HEK293T (cell line): ENCODE measurements at regions not wholly inside any gene's neighbourhood (a gene's known extent, or its start where the extent isn't known, plus 50 kb on each side); places are given as distances from the start of the nearest gene placed in this dataset.

Experiments
- CTCF ChIA-PET: fragments of 350-600 bp; formaldehyde crosslinking; extraction: SDS; loops from one replicate; lab custom pipeline; 2021; ENCODE audit warnings: antibody characterized with exemption, inconsistent platforms; lab: Yijun Ruan, JAX
- POLR2A ChIA-PET: fragments of 350-600 bp; formaldehyde crosslinking; extraction: SDS; loops from one replicate; lab custom pipeline; 2020; ENCODE audit warnings: antibody characterized with exemption, inconsistent platforms; lab: Yijun Ruan, JAX
- DNase-seq: peaks from one replicate; pipeline ENCODE4 v3.0.0; 2012; ENCODE audit warnings: mixed read lengths; ENCODE audit errors: extremely low spot score
- ARNT ChIP-seq: fragments of 450-650 bp; IDR thresholded peaks from 2 replicates; pipeline ENCODE4 v1.6.1; 2017; ENCODE audit warnings: mild to moderate bottlenecking
- BHLHE40 ChIP-seq: fragments of 450-650 bp; IDR thresholded peaks from 2 replicates; pipeline ENCODE4 v1.6.1; 2016; ENCODE audit warnings: mild to moderate bottlenecking, moderate library complexity, borderline replicate concordance
- CTBP1 ChIP-seq: fragments of 450-650 bp; IDR thresholded peaks from 2 replicates; pipeline ENCODE4 v1.6.1; 2016; ENCODE audit warnings: borderline replicate concordance
- ELF4 ChIP-seq: fragments of 450-650 bp; IDR thresholded peaks from 2 replicates; pipeline ENCODE4 v1.6.1; 2017; ENCODE audit warnings: antibody characterized with exemption
- FOXA1 ChIP-seq: fragments of 450-650 bp; IDR thresholded peaks from 2 replicates; pipeline ENCODE4 v1.6.1; 2016; ENCODE audit warnings: mild to moderate bottlenecking
- FOXK2 ChIP-seq: fragments of 450-650 bp; IDR thresholded peaks from 2 replicates; pipeline ENCODE4 v1.6.1; 2016; ENCODE audit warnings: mild to moderate bottlenecking
- FOXM1 ChIP-seq: fragments of 450-650 bp; IDR thresholded peaks from 2 replicates; pipeline ENCODE4 v1.6.1; 2017; ENCODE audit warnings: mild to moderate bottlenecking, borderline replicate concordance
- HDGF ChIP-seq: fragments of 450-650 bp; IDR thresholded peaks from 2 replicates; pipeline ENCODE4 v1.6.1; 2017; ENCODE audit warnings: antibody characterized with exemption, borderline replicate concordance
- L3MBTL2 ChIP-seq: fragments of 450-650 bp; conservative IDR thresholded peaks from 2 replicates; pipeline ENCODE4 v1.6.1; 2016; ENCODE audit warnings: mild to moderate bottlenecking
- LEF1 ChIP-seq: fragments of 450-650 bp; IDR thresholded peaks from 2 replicates; pipeline ENCODE4 v1.6.1; 2017; ENCODE audit warnings: mild to moderate bottlenecking, borderline replicate concordance
- NFRKB ChIP-seq: fragments of 450-650 bp; IDR thresholded peaks from 2 replicates; pipeline ENCODE4 v1.6.1; 2016; ENCODE audit warnings: mild to moderate bottlenecking, moderate library complexity
- SP1 ChIP-seq: fragments of 450-650 bp; IDR thresholded peaks from 2 replicates; pipeline ENCODE4 v1.6.1; 2017
- SUZ12 ChIP-seq: fragments of 450-650 bp; IDR thresholded peaks from 2 replicates; pipeline ENCODE4 v1.6.1; 2016; ENCODE audit warnings: mild to moderate bottlenecking
- TARDBP ChIP-seq: fragments of 450-650 bp; IDR thresholded peaks from 2 replicates; pipeline ENCODE4 v1.6.1; 2016
- ZNF384 ChIP-seq: fragments of 450-650 bp; IDR thresholded peaks from 2 replicates; pipeline ENCODE4 v1.6.1; 2016
- TF ChIP-seq, protein P1 (sequence below): fragments of 450-650 bp; IDR thresholded peaks from 2 replicates; pipeline ENCODE4 v1.6.1; 2016

DNA sequence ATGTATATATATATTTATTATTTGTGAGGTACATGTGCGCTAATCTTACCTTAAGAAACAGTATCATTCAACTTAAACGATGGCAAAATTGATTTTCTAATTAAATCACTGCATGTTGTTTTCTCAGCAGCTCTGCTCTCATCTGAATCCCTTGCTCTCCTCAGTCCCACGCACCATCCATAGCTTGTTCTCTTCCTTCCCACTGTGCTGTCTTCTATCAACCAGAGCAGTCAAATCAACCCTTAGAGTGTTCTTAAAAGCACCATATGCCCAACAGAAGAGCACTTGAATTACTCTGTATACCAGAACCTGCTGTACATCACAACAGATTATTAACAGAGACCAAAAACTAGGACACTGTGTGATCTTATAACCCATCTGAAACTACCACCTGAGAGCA, 209.4 kb upstream of the G2E3 start:
- CTCF ChIA-PET = no interaction called here
- TF ChIP-seq, protein P1, sequence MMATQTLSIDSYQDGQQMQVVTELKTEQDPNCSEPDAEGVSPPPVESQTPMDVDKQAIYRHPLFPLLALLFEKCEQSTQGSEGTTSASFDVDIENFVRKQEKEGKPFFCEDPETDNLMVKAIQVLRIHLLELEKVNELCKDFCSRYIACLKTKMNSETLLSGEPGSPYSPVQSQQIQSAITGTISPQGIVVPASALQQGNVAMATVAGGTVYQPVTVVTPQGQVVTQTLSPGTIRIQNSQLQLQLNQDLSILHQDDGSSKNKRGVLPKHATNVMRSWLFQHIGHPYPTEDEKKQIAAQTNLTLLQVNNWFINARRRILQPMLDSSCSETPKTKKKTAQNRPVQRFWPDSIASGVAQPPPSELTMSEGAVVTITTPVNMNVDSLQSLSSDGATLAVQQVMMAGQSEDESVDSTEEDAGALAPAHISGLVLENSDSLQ = no peak
- TF ChIP-seq BHLHE40 (no peak), FOXA1 (no peak), ARNT (no peak), SUZ12 (no peak), ELF4 (no peak), FOXM1 (no peak)
- POLR2A ChIA-PET = no interaction called here
- DNase-seq = no peak

DNA sequence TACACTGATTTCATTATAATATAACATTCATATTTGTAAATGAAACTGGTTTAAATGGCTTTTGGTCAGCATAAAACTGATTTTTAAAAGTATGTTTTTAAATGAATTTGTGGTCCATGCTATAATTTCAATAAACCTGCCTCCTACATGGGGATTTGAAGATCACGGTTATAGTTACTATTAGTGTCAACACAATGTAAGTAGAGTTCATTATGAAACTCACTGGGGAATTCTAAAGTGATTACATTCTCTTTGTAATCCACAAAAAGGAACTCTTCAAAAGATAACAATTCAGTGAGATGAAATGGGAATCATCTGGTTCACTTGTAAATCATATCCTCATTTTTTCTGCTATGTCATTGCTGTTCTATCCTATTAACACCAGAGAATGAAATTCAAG, 204.5 kb upstream of the G2E3 start:
- TF ChIP-seq LEF1 (no peak), FOXA1 (no peak), L3MBTL2 (no peak), ARNT (no peak), ZNF384 (no peak), FOXM1 (no peak), TARDBP (no peak), BHLHE40 (no peak), HDGF (no peak), NFRKB (no peak), CTBP1 (no peak), FOXK2 (no peak), SP1 (no peak), SUZ12 (no peak), ELF4 (no peak)
- TF ChIP-seq, protein P1 = no peak
- ChIA-PET POLR2A (no interaction called here), CTCF (no interaction called here)
- no peak for DNase-seq

- CTCF ChIA-PET = no interaction called here
- POLR2A ChIA-PET = no interaction called here
- no peak for DNase-seq
- TF ChIP-seq FOXM1 = no peak
- TF ChIP-seq ZNF384 = no peak
- no peak for TF ChIP-seq ARNT
- no peak for TF ChIP-seq TARDBP
- no peak for TF ChIP-seq SUZ12
- TF ChIP-seq HDGF = no peak
- TF ChIP-seq L3MBTL2 = no peak
- TF ChIP-seq BHLHE40 = no peak
- TF ChIP-seq, protein P1 = no peak
- no peak for TF ChIP-seq LEF1
- no peak for TF ChIP-seq ELF4
- no peak for TF ChIP-seq FOXA1
- TF ChIP-seq SP1 = no peak
- no peak for TF ChIP-seq FOXK2
- TF ChIP-seq CTBP1 = no peak
Observed at GRCh38 chr14:30355431-30355913, 203.5 kb upstream of the G2E3 start.

DNA sequence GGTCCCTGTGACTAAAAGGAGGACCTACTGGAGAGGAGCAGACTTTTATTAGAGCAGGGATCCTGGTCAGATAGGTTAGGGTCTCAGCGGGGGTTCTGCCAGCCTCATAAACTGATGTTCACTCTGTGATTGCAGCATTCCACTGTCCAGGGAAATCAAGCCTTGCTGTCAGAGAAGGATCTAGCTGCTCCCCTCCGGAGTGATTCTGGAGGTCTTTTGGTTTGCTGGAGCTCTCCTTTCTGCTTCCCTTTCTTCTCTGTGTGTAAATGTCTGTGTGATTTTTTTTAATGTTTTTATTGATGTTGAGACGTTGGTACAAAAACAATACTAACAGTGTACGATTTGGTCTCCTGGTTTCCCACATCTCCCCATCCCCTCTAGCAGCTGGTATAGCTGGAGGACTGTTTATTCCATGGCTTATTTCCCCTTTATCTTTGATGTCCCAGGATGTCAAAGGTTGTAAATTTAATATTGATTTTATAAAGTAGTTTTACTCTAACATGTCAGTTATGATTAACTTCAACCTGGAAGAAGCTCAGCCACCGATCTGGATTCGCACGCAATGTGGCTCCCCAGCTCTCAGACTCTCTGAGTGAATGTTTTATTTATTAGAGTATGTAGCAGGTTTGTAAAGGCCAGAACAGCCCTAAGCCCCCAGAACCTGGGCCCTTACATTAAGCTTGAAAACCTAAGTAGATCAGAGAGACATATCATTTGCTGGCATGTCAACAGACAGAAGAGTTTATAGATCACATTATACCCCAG, 202.3 kb upstream of the G2E3 start:
- ChIA-PET CTCF (no interaction called here), POLR2A (no interaction called here)
- TF ChIP-seq ARNT = no peak
- TF ChIP-seq NFRKB = no peak
- DNase-seq = no peak

- TF ChIP-seq TARDBP (no peak), NFRKB (no peak), ARNT (no peak), FOXA1 (no peak), CTBP1 (no peak), SUZ12 (no peak), HDGF (no peak), FOXK2 (no peak), SP1 (no peak), FOXM1 (no peak), ELF4 (no peak), ZNF384 (no peak), BHLHE40 (no peak), LEF1 (no peak), L3MBTL2 (no peak)
- TF ChIP-seq, protein P1 = no peak
- no peak for DNase-seq
- POLR2A ChIA-PET = no interaction called here
- CTCF ChIA-PET = no interaction called here
Observed at GRCh38 chr14:30357791-30358190, 201.2 kb upstream of the G2E3 start.
